Natural killer cell (primary cell): ENCODE measurements at regions not wholly inside any gene's neighbourhood (a gene's known extent, or its start where the extent isn't known, plus 50 kb on each side); places are given as distances from the start of the nearest gene placed in this dataset.

Experiments
- ATAC-seq, 3 donors: fragments of 150-1000 bp in 2 of 3; fragments of 200-7000 bp in 1 of 3; cut with Tn5 transposase; 1 replicate in 1 of 3; 2 replicates in 2 of 3; pipeline ENCODE4 v1.10.0; 2021; ENCODE audit warnings: mild to moderate bottlenecking in 2 of 3, moderate library complexity in 2 of 3
- DNase-seq, 2 donors: peaks; one replicate each; pipeline versions ENCODE4 v3.0.0 to v3.0.0-alpha.2; 2013 to 2021; ENCODE audit warnings: mixed read lengths in 1 of 2
- H3K27ac ChIP-seq: one replicate; pipeline ENCODE4 v1.5.1; 2013; ENCODE audit warnings: mild to moderate bottlenecking, low read length
- H3K27me3 ChIP-seq: one replicate; pipeline ENCODE4 v1.6.1; 2013; ENCODE audit warnings: low read length; ENCODE audit not compliant: control insufficient read depth, insufficient read depth
- H3K36me3 ChIP-seq: one replicate; pipeline ENCODE4 v1.6.1; 2013; ENCODE audit warnings: low read length; ENCODE audit not compliant: control insufficient read depth, insufficient read depth
- H3K4me1 ChIP-seq: one replicate; pipeline ENCODE4 v1.6.1; 2013; ENCODE audit warnings: low read length; ENCODE audit not compliant: control insufficient read depth, insufficient read depth
- H3K4me3 ChIP-seq: one replicate; pipeline ENCODE4 v1.5.1; 2013; ENCODE audit warnings: low read length
- H3K9me3 ChIP-seq: one replicate; pipeline ENCODE4 v1.6.1; 2013; ENCODE audit warnings: low read length; ENCODE audit not compliant: control insufficient read depth, insufficient read depth
- H3K27ac Mint-ChIP-seq, 2 donors: one replicate each; pipeline ENCODE4 v1.8.0; 2022; ENCODE audit warnings: mild to moderate bottlenecking in 2 of 2, mixed read lengths in 2 of 2, moderate library complexity in 1 of 2
- H3K27me3 Mint-ChIP-seq, 2 donors: one replicate each; pipeline ENCODE4 v1.8.0; 2022; ENCODE audit warnings: low read depth in 2 of 2, mixed read lengths in 2 of 2
- H3K36me3 Mint-ChIP-seq: one replicate; pipeline ENCODE4 v1.8.0; 2022; ENCODE audit warnings: mixed read lengths
- H3K4me1 Mint-ChIP-seq, 2 donors: one replicate each; pipeline ENCODE4 v1.8.0; 2022; ENCODE audit warnings: mixed read lengths in 2 of 2
- H3K4me3 Mint-ChIP-seq: one replicate; pipeline ENCODE4 v1.8.0; 2022; ENCODE audit warnings: mild to moderate bottlenecking, moderate library complexity, mixed read lengths
- H3K9me3 Mint-ChIP-seq, 2 donors: one replicate each; pipeline ENCODE4 v1.8.0; 2022; ENCODE audit warnings: mixed read lengths in 2 of 2
- CTCF ChIP-seq: fragments of 200-600 bp; IDR thresholded peaks from one replicate; pipeline ENCODE4 v1.8.0; 2022; ENCODE audit warnings: antibody characterized with exemption
- WGBS: methylation state at CpG from one replicate; pipeline ENCODE4 v1.1.7; 2013; ENCODE audit warnings: missing lambda C conversion rate; ENCODE audit not compliant: insufficient coverage; 5-methylcytosine and 5-hydroxymethylcytosine counted together
- intact Hi-C: fragments of 100-400 bp; cut with micrococcal nuclease; formaldehyde crosslinking; loops from one replicate; pipeline ENCODE4 v1.14.2; 2022

- intact Hi-C loops, result no loop called here
- H3K4me1 Mint-ChIP-seq, result no peaks in the 10 kb centered on the region
- peaks cover 17% of the 10 kb centered on the region for H3K36me3 Mint-ChIP-seq
- H3K27me3 Mint-ChIP-seq, result no peaks in the 10 kb centered on the region
- no peak for TF ChIP-seq CTCF
- Histone ChIP-seq H3K4me1 (no peaks in the 10 kb centered on the region), H3K27ac (no peak overlapping the region), H3K9me3 (no peaks in the 10 kb centered on the region), H3K27me3 (no peaks in the 10 kb centered on the region), H3K36me3 (no peaks in the 10 kb centered on the region), H3K4me3 (no peak overlapping the region)
- peaks cover 12 to 19% of the 10 kb centered on the region in 2 donors for H3K9me3 Mint-ChIP-seq
- DNase-seq (no peak), ATAC-seq (no peak)
- H3K4me3 Mint-ChIP-seq, result no peak overlapping the region
- H3K27ac Mint-ChIP-seq, result no peak overlapping the region
- WGBS, result 94% methylated on average over 1 of the region's 2 CpGs
These were observed 440.1 kb upstream of the NBEA start for GRCh38 chr13:34502011-34502410.

- Mint-ChIP-seq H3K4me1 (no peaks in the 10 kb centered on the region), H3K27ac (no peak overlapping the region), H3K9me3 (peaks cover 17 to 25% of the 10 kb centered on the region in 2 donors), H3K27me3 (no peaks in the 10 kb centered on the region), H3K36me3 (peaks cover 17% of the 10 kb centered on the region), H3K4me3 (no peak overlapping the region)
- intact Hi-C loops, result no loop called here
- no peak for TF ChIP-seq CTCF
- H3K4me1 ChIP-seq, result no peaks in the 10 kb centered on the region
- ATAC-seq, result no peak
- H3K4me3 ChIP-seq, result no peak overlapping the region
- no peaks in the 10 kb centered on the region for H3K36me3 ChIP-seq
- no peak for DNase-seq
- no peaks in the 10 kb centered on the region for H3K27me3 ChIP-seq
- H3K27ac ChIP-seq, result no peak overlapping the region
- no peaks in the 10 kb centered on the region for H3K9me3 ChIP-seq
- WGBS, result 100% methylated on average over 1 of the region's 3 CpGs
These were observed 439.4 kb upstream of the NBEA start for GRCh38 chr13:34502621-34503020.

- no peaks in the 10 kb centered on the region for H3K4me1 Mint-ChIP-seq
- no peak overlapping the region for H3K4me3 ChIP-seq
- H3K27ac ChIP-seq, result no peak overlapping the region
- H3K4me1 ChIP-seq, result no peaks in the 10 kb centered on the region
- DNase-seq, result no peak
- intact Hi-C loops, result no loop called here
- 81% methylated on average over 3 of the region's 3 CpGs for WGBS
- H3K9me3 Mint-ChIP-seq, result peaks cover 26 to 27% of the 10 kb centered on the region in 2 donors
- H3K27me3 Mint-ChIP-seq, result no peaks in the 10 kb centered on the region
- H3K36me3 ChIP-seq, result no peaks in the 10 kb centered on the region
- no peak overlapping the region for H3K4me3 Mint-ChIP-seq
- H3K9me3 ChIP-seq, result peaks cover 5% of the 10 kb centered on the region
- no peak for ATAC-seq
- peaks cover 35% of the 10 kb centered on the region for H3K36me3 Mint-ChIP-seq
- TF ChIP-seq CTCF, result no peak
- H3K27ac Mint-ChIP-seq, result no peak overlapping the region
- H3K27me3 ChIP-seq, result no peaks in the 10 kb centered on the region
These were observed 435.3 kb upstream of the NBEA start for GRCh38 chr13:34506796-34507195.

- H3K36me3 ChIP-seq, result no peaks in the 10 kb centered on the region
- intact Hi-C loops, result no loop called here
- DNase-seq (no peak), ATAC-seq (no peak)
- H3K27me3 ChIP-seq, result no peaks in the 10 kb centered on the region
- Mint-ChIP-seq H3K27ac (no peak overlapping the region), H3K4me1 (no peaks in the 10 kb centered on the region), H3K9me3 (peaks cover 25 to 26% of the 10 kb centered on the region in 2 donors), H3K4me3 (no peak overlapping the region), H3K27me3 (no peaks in the 10 kb centered on the region), H3K36me3 (peaks cover 28% of the 10 kb centered on the region)
- 97% methylated on average over 4 of the region's 4 CpGs for WGBS
- H3K27ac ChIP-seq, result no peak overlapping the region
- H3K4me3 ChIP-seq, result no peak overlapping the region
- no peaks in the 10 kb centered on the region for H3K4me1 ChIP-seq
- no peak for TF ChIP-seq CTCF
- H3K9me3 ChIP-seq, result peaks cover 5% of the 10 kb centered on the region
These were observed 434.4 kb upstream of the NBEA start for GRCh38 chr13:34507630-34508029.
